Sciatic nerve (tissue), 2 donors: ENCODE measurements at regions not wholly inside any gene's neighbourhood (a gene's known extent, or its start where the extent isn't known, plus 50 kb on each side); places are given as distances from the start of the nearest gene placed in this dataset.
A peak's percentile ranks its signal among the peaks of the same experiment; 100 is the strongest.
"Not testable (repeated sequence)": the region's sequence is repeated elsewhere in the genome, so short reads cannot be mapped to it uniquely, and the experiment has no call there.

ENCODE experiments used
- ATAC-seq: fragments of 200-7000 bp; cut with Tn5 transposase; one replicate; pipeline ENCODE4 v1.9.1; 2020; ENCODE audit warnings: mild to moderate bottlenecking, moderate library complexity
- DNase-seq: peaks from one replicate; pipeline ENCODE4 v3.0.0-alpha.2; 2020; ENCODE audit warnings: low spot score
- intact Hi-C: fragments of 100-400 bp; cut with DNase I; formaldehyde crosslinking; loops from one replicate; pipeline ENCODE4 v1.14.2; 2022
- donor health status: DM: no; HTN: no; CAD: no.
- donor health status: DM: no; HTN: no; CAD: no.

- no peak for DNase-seq
- intact Hi-C loops = no loop called here
- ATAC-seq = peak; percentile 72
Observed at GRCh38 chr6:121666814-121667213, 231.4 kb downstream of the GJA1 start.

- intact Hi-C loops = no loop called here
- DNase-seq (no peak), ATAC-seq (peak; percentile 60)
Observed at GRCh38 chr6:121668259-121668658, 232.8 kb downstream of the GJA1 start.

- DNase-seq (no peak), ATAC-seq (no peak)
- intact Hi-C loops = no loop called here
Observed at GRCh38 chr6:121670511-121670910, 235.1 kb downstream of the GJA1 start.

- no peak for DNase-seq
- intact Hi-C loops = no loop called here
- ATAC-seq = no peak
Observed at GRCh38 chr6:121677571-121677970, 242.1 kb downstream of the GJA1 start.

GRCh38 chr6:121678245-121678644 is 242.8 kb downstream of the GJA1 start:
- no peak for ATAC-seq
- DNase-seq = no peak
- intact Hi-C loops = no loop called here

- DNase-seq (no peak), ATAC-seq (no peak)
- intact Hi-C loops = no loop called here
Observed at GRCh38 chr6:121680058-121680457, 244.6 kb downstream of the GJA1 start.

GRCh38 chr6:121682666-121683065 is 247.2 kb downstream of the GJA1 start:
- ATAC-seq (no peak), DNase-seq (no peak)
- intact Hi-C loops = no loop called here

- ATAC-seq, DNase-seq, intact Hi-C loops: not testable (repeated sequence)
Observed at GRCh38 chr6:121685806-121686205, 250.4 kb downstream of the GJA1 start.

GRCh38 chr6:121686611-121687023 is 251.2 kb downstream of the GJA1 start:
- peak; percentile 54 for DNase-seq
- no peak for ATAC-seq
- intact Hi-C loops = no loop called here

GRCh38 chr6:121688974-121689373 is 253.5 kb downstream of the GJA1 start:
- no peak for DNase-seq
- intact Hi-C loops = no loop called here
- no peak for ATAC-seq

GRCh38 chr6:121691126-121691551 is 255.7 kb downstream of the GJA1 start:
- DNase-seq (no peak), ATAC-seq (no peak)
- intact Hi-C loops = no loop called here

GRCh38 chr6:121694389-121694788 is 258.9 kb downstream of the GJA1 start:
- intact Hi-C loops = no loop called here
- DNase-seq (no peak), ATAC-seq (peak; percentile 29)

- peak; percentile 59 for DNase-seq
- peak; percentile 66 for ATAC-seq
Observed at GRCh38 chr6:121694801-121695251, 259.4 kb downstream of the GJA1 start.

GRCh38 chr6:121695329-121695728 is 259.9 kb downstream of the GJA1 start:
- intact Hi-C loops = no loop called here
- peak; percentile 9 for ATAC-seq
- no peak for DNase-seq

More at GRCh38 chr6:121694801-121695251, 259.4 kb downstream of the GJA1 start:
- intact Hi-C loops = no loop called here

GRCh38 chr6:121697921-121698320 is 262.5 kb downstream of the GJA1 start:
- no peak for DNase-seq
- ATAC-seq = no peak
- intact Hi-C loops = no loop called here

GRCh38 chr6:121698617-121699016 is 263.2 kb downstream of the GJA1 start:
- no peak for DNase-seq
- ATAC-seq = no peak
- intact Hi-C loops = no loop called here

- intact Hi-C loops, ATAC-seq, DNase-seq: not testable (repeated sequence)
Observed at GRCh38 chr6:121703129-121703528, 267.7 kb downstream of the GJA1 start.

GRCh38 chr6:121711472-121711871 is 276.0 kb downstream of the GJA1 start:
- DNase-seq (no peak), ATAC-seq (no peak)
- intact Hi-C loops = no loop called here

GRCh38 chr6:121717686-121718085 is 282.2 kb downstream of the GJA1 start:
- DNase-seq = no peak
- ATAC-seq = no peak
- intact Hi-C loops = no loop called here

GRCh38 chr6:121720867-121721266 is 285.4 kb downstream of the GJA1 start:
- DNase-seq, ATAC-seq, intact Hi-C loops: not testable (repeated sequence)

- no peak for ATAC-seq
- intact Hi-C loops = no loop called here
- DNase-seq = no peak
Observed at GRCh38 chr6:121723623-121724022, 288.2 kb downstream of the GJA1 start.

- no peak for ATAC-seq
- intact Hi-C loops = no loop called here
- DNase-seq = no peak
Observed at GRCh38 chr6:121724576-121724975, 289.1 kb downstream of the GJA1 start.
